Stomach (tissue), 4 donors: ENCODE measurements at regions not wholly inside any gene's neighbourhood (a gene's known extent, or its start where the extent isn't known, plus 50 kb on each side); places are given as distances from the start of the nearest gene placed in this dataset.

Experiments
- CTCF ChIP-seq, 7 experiments: fragments of 450-650 bp in 4 of 7; fragments of 200-600 bp in 3 of 7; sonication (generic) in 3 of 7; IDR thresholded peaks; one replicate each; pipeline ENCODE4 v1.5.1; 2016 to 2019; ENCODE audit warnings: antibody characterized with exemption in 7 of 7, control low read depth in 2 of 7, mild to moderate bottlenecking in 1 of 7
- POLR2A ChIP-seq, 4 donors: fragments of 450-650 bp; IDR thresholded peaks; one replicate each; pipeline ENCODE4 v1.6.1; 2016; ENCODE audit warnings: antibody characterized with exemption in 4 of 4, control low read depth in 2 of 4, mild to moderate bottlenecking in 1 of 4, moderate library complexity in 1 of 4
- POLR2AphosphoS5 ChIP-seq, 3 donors: sonication (generic); formaldehyde crosslinking; IDR thresholded peaks; one replicate each; pipeline ENCODE4 v1.6.1; 2016; ENCODE audit warnings: antibody characterized with exemption in 3 of 3

GRCh38 chr10:65284495-65285041 lies 1641.3 kb upstream of the LRRTM3 start:
- TF ChIP-seq POLR2A (IDR thresholded peaks at IDR 0.05) (no peak), POLR2AphosphoS5 (IDR thresholded peaks at IDR 0.05) (no peak), CTCF (IDR thresholded peaks at IDR 0.05) (no peak)
